Kidney capillary endothelial cell (primary cell): ENCODE measurements at regions not wholly inside any gene's neighbourhood (a gene's known extent, or its start where the extent isn't known, plus 50 kb on each side); places are given as distances from the start of the nearest gene placed in this dataset.

Experiments
- DNase-seq: peaks from one replicate; pipeline ENCODE4 v3.0.0-alpha.2; 2018; ENCODE audit warnings: low spot score

- DNase-seq = no peak
These were observed 58.9 kb upstream of the CTNNA2 start for GRCh38 chr2:79453918-79454317.

GRCh38 chr2:79452651-79453050, 60.2 kb upstream of the CTNNA2 start:
- no peak for DNase-seq

GRCh38 chr2:79447463-79447862, 65.4 kb upstream of the CTNNA2 start:
- DNase-seq = no peak

- DNase-seq = no peak
These were observed 66.5 kb upstream of the CTNNA2 start for GRCh38 chr2:79446313-79446712.

GRCh38 chr2:79437433-79438267, 75.2 kb upstream of the CTNNA2 start:
- no peak for DNase-seq

- no peak for DNase-seq
These were observed 78.5 kb upstream of the CTNNA2 start for GRCh38 chr2:79434362-79434761.

GRCh38 chr2:79432731-79433146, 80.1 kb upstream of the CTNNA2 start:
- DNase-seq = no peak

GRCh38 chr2:79428745-79429144, 84.1 kb upstream of the CTNNA2 start:
- DNase-seq = no peak

- no peak for DNase-seq
These were observed 98.2 kb upstream of the CTNNA2 start for GRCh38 chr2:79414690-79415089.

- DNase-seq = no peak
These were observed 118.4 kb upstream of the CTNNA2 start for GRCh38 chr2:79394485-79394859.

GRCh38 chr2:79393806-79394484, 118.9 kb upstream of the CTNNA2 start:
- DNase-seq = peak; percentile 1

- no peak for DNase-seq
These were observed 119.7 kb upstream of the CTNNA2 start for GRCh38 chr2:79393107-79393685.

GRCh38 chr2:79389481-79389880, 123.4 kb upstream of the CTNNA2 start:
- no peak for DNase-seq

GRCh38 chr2:79388024-79388423, 124.8 kb upstream of the CTNNA2 start:
- no peak for DNase-seq

- DNase-seq = no peak
These were observed 125.4 kb upstream of the CTNNA2 start for GRCh38 chr2:79387431-79387830.

- no peak for DNase-seq
These were observed 129.2 kb upstream of the CTNNA2 start for GRCh38 chr2:79383681-79384080.

GRCh38 chr2:79375817-79376216, 137.0 kb upstream of the CTNNA2 start:
- DNase-seq = no peak

GRCh38 chr2:79373358-79374130, 139.3 kb upstream of the CTNNA2 start:
- DNase-seq = no peak

GRCh38 chr2:79370976-79371538, 141.8 kb upstream of the CTNNA2 start:
- no peak for DNase-seq

- no peak for DNase-seq
These were observed 143.7 kb upstream of the CTNNA2 start for GRCh38 chr2:79369127-79369526.

- DNase-seq = no peak
These were observed 144.7 kb upstream of the CTNNA2 start for GRCh38 chr2:79368116-79368630.

- no peak for DNase-seq
These were observed 153.4 kb upstream of the CTNNA2 start for GRCh38 chr2:79359419-79359818.
